WI38 (cell line): ENCODE measurements at regions not wholly inside any gene's neighbourhood (a gene's known extent, or its start where the extent isn't known, plus 50 kb on each side); places are given as distances from the start of the nearest gene placed in this dataset.

Experiments used
- H3K4me3 ChIP-seq: 2 replicates; pipeline ENCODE4 v1.5.1; 2011; ENCODE audit warnings: low read depth, mild to moderate bottlenecking, control low read depth, low read length
- TF ChIP-seq, protein P1 (sequence below): IDR thresholded peaks from 2 replicates; pipeline ENCODE4 v1.5.1; 2012; ENCODE audit warnings: low read depth, mild to moderate bottlenecking, control low read depth, low read length

DNA sequence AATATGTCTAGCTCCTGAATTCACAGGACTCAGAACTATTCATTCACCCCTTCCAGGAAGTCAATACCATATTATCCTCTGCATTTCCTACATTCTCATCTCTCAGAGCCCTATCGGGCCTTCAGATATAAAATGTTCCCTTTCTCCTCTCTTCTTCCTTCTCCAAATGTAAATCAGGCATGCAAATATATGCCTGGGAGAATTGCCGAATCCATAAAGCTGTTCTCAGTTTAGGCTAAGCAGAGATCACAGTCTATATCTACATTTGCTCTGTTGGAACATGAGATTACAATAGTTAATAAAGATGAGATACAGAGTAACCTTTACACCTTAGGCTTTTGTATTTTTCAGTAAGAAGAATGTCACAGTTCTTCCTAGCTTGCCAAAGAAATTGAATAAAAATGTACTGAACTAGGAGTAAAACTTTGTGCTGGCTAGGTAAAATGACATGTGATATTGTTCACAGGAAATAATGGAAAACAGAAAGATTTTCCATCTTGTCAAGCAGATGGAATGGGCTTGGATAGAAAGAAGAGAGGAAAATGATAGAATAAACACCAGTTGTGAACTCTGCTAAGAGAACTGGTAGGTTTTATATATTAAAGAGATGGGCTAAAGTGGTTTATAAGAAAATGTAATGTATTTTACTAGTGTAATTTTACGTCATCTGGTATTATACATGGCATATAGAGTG, 161.5 kb downstream of the NRIP1 start:
- TF ChIP-seq, protein P1, sequence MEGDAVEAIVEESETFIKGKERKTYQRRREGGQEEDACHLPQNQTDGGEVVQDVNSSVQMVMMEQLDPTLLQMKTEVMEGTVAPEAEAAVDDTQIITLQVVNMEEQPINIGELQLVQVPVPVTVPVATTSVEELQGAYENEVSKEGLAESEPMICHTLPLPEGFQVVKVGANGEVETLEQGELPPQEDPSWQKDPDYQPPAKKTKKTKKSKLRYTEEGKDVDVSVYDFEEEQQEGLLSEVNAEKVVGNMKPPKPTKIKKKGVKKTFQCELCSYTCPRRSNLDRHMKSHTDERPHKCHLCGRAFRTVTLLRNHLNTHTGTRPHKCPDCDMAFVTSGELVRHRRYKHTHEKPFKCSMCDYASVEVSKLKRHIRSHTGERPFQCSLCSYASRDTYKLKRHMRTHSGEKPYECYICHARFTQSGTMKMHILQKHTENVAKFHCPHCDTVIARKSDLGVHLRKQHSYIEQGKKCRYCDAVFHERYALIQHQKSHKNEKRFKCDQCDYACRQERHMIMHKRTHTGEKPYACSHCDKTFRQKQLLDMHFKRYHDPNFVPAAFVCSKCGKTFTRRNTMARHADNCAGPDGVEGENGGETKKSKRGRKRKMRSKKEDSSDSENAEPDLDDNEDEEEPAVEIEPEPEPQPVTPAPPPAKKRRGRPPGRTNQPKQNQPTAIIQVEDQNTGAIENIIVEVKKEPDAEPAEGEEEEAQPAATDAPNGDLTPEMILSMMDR, result no peak
- H3K4me3 ChIP-seq, result no peak overlapping the region

DNA sequence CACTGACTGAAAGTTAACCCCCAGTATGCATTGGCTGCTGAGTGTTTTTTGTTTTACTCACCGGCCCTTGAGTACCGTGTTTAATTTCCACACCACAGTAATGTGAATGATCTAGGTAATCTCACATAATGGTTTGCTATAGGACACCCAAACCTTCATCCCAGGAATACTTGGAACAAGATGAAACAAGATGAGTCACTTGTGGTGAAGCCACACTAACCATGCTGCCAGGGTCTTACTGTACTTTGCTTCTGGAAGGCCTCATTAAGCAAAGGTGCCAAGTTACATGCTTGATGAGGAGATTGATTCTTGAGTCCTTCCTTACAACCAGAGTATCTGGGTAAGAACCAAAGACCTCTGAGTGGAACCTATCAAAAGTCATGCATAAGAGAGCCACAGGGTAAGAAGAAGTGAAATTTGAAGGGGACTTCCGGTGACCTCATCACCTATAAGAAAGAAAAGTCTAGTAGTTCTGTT, 163.3 kb downstream of the NRIP1 start:
- H3K4me3 ChIP-seq, result no peak overlapping the region
- TF ChIP-seq, protein P1, result no peak

DNA sequence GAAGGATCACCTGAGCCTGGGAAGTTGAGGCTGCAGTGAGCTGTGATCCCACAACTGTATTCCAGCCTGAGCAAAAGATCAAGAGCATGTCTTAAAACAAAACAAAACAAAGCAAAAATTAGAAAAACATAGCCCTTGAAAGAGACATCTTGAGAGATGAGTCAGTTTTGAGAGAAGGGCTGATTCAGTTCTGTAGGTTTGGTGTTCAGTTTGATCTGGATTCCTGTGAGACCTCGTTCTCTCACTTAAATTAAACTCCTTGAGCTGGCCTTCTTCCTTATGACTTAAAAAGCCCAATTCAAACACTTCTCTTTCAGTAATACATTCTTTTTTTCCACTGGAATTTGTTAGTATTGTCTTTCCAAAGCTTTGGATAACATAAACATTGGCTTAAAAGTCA, 164.2 kb downstream of the NRIP1 start:
- TF ChIP-seq, protein P1, result no peak
- H3K4me3 ChIP-seq, result no peak overlapping the region

DNA sequence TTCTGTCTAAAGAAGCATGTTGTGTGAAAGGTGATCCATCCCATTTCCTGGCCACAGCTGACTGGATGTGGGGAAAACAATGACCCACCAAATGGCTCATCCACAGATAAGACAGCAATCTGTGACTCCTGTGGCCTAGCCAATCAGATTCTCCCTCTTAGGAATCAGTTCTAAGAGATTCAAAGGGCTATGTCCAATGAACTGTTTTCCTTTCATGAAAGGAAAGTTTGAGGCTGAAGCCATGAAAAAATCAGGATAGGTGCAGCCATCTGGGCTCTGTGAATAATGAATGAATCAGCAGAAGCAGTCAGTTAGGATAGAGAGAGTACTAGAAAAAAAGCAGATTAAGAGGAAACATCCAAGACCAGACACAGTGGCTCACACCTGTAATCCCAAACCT, 164.7 kb downstream of the NRIP1 start:
- no peak overlapping the region for H3K4me3 ChIP-seq
- TF ChIP-seq, protein P1, result no peak

DNA sequence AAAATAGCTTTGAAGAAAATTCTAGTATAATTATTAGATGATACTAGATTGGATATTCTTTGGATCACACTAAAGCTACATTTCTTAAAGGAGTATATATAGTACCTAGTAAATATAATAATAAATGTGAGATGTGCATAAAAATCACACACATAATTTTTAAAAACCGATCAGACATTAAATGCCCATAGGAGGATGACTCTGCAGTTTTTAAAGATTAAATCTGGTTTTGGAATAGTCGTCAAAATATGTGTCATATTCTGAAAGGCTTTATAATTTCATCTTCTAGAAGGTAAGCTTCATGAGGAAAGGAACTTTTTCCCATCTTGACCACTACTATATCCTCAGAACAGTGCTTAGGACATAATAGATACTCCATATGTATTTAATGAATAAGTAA, 169.0 kb downstream of the NRIP1 start:
- TF ChIP-seq, protein P1, result no peak
- H3K4me3 ChIP-seq, result no peak overlapping the region

DNA sequence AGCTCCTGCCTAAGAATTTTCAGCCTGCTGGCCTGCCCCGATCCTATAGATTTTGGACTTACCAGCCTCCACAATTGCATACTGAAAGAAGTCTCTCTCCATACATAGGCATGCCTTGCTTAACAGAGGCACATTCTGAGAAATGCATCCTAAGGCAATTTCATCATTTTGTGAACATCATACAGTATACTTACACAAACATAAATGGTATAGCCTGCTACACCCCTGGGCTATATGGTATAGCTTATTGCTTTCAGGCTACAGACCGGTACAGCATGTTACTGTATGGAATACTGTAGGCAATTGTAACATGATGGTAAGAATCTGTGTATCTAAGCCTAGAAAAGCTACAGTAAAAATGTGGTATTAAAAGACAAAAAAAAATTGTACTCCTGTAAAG, 174.7 kb downstream of the NRIP1 start:
- TF ChIP-seq, protein P1, result no peak
- no peak overlapping the region for H3K4me3 ChIP-seq

DNA sequence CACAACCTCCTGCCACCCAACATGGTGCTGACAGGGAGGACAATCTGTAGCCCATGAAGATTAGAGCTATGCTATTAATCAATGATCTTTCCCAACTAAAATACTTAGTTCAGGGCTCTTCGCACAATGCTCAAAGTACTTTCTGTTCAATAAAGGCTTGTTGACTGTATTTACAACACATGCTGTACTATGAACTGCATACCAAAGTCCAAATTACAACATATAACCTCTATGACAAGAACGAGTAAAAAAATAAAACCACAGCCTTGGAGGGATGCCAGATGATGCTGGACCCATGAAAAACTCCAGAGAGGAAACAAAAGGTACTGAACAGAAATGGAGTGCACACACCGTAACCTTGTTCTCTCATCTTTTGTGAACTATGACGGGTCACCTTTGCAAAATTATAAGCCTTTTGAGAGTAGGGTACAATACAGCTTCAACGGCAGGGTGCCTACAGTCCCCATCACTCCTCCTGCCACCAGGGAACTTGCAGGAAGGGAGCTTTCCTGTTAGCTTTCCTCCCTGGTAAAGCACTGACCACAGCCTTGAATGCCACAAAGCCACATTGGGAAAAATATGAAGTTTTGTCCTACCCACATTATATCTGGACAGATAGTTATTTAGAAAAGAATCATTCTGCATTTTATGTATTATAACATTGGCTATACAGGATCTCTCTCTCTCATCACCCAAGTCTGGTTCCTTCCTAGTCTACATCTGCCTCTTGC, 175.6 kb downstream of the NRIP1 start:
- H3K4me3 ChIP-seq, result no peak overlapping the region
- TF ChIP-seq, protein P1, result no peak
